Testis (tissue), 2 donors: ENCODE measurements at regions not wholly inside any gene's neighbourhood (a gene's known extent, or its start where the extent isn't known, plus 50 kb on each side); places are given as distances from the start of the nearest gene placed in this dataset.

ENCODE experiments used
- DNase-seq: peaks from one replicate; pipeline ENCODE4 v3.0.0-alpha.2; 2019
- H3K27ac ChIP-seq, 2 donors: fragments of 200-600 bp; sonication (generic); one replicate each; pipeline ENCODE4 v1.5.1; 2019
- H3K27me3 ChIP-seq: fragments of 200-600 bp; sonication (generic); one replicate; pipeline ENCODE4 v1.5.1; 2019
- H3K36me3 ChIP-seq: fragments of 200-600 bp; sonication (generic); one replicate; pipeline ENCODE4 v1.5.1; 2017; ENCODE audit warnings: low read depth; ENCODE audit errors: missing control alignments
- H3K4me1 ChIP-seq: fragments of 200-600 bp; sonication (generic); one replicate; pipeline ENCODE4 v1.5.1; 2019
- H3K4me3 ChIP-seq, 2 donors: fragments of 200-600 bp; sonication (generic); one replicate each; pipeline ENCODE4 v1.5.1; 2017 to 2019
- H3K9me3 ChIP-seq: fragments of 200-600 bp; sonication (generic); one replicate; pipeline ENCODE4 v1.5.1; 2017
- CTCF ChIP-seq, 3 experiments: fragments of 450-650 bp in 2 of 3; fragments of 200-600 bp in 1 of 3; sonication (generic) in 1 of 3; IDR thresholded peaks; one replicate each; pipeline ENCODE4 v1.5.1; 2016 to 2019; ENCODE audit warnings: antibody characterized with exemption in 3 of 3, mild to moderate bottlenecking in 2 of 3, moderate library complexity in 1 of 3
- POLR2A ChIP-seq: fragments of 450-650 bp; IDR thresholded peaks from one replicate; pipeline ENCODE4 v1.6.1; 2017; ENCODE audit warnings: antibody characterized with exemption, mild to moderate bottlenecking, moderate library complexity
- WGBS, 2 donors: methylation state at CpG; one replicate each; pipeline ENCODE4 v1.1.5; 2018; 5-methylcytosine and 5-hydroxymethylcytosine counted together
- intact Hi-C: fragments of 100-400 bp; cut with DNase I; formaldehyde crosslinking; loops from one replicate; pipeline ENCODE4 v1.15.1; 2023; ENCODE audit warnings: low total_unique reads

- WGBS, 2 donors: 83 to 84% methylated on average over 7 of the region's 7 CpGs
- no peak for DNase-seq
- Histone ChIP-seq H3K27ac (no peak overlapping the region), H3K27me3 (no peaks in the 10 kb centered on the region), H3K36me3 (no peaks in the 10 kb centered on the region), H3K9me3 (no peaks in the 10 kb centered on the region), H3K4me3 (no peak overlapping the region), H3K4me1 (no peaks in the 10 kb centered on the region)
- TF ChIP-seq CTCF (IDR thresholded peaks at IDR 0.05) (no peak), POLR2A (no peak)
- intact Hi-C loops: no loop called here
Observed at GRCh38 chr2:236706288-236706687, 136.7 kb downstream of the ACKR3 start.

DNA sequence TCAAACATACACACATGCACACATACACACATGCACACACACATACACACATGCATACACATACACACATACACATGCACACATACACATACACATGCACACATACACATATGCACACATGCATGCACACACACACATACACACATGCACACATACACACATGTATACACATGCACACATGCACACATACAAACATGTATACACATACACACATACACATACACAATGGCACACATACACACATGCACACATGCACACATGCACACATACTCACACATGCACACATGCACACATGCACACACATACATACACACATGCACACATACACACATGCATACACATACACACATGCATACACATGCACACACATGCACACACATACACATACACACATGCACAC, 137.2 kb downstream of the ACKR3 start:
- no peaks in the 10 kb centered on the region for H3K9me3 ChIP-seq
- no peak for DNase-seq
- no peaks in the 10 kb centered on the region for H3K4me1 ChIP-seq
- TF ChIP-seq POLR2A (no peak), CTCF (IDR thresholded peaks at IDR 0.05) (no peak)
- H3K36me3 ChIP-seq: no peaks in the 10 kb centered on the region
- intact Hi-C loops: no loop called here
- no peaks in the 10 kb centered on the region for H3K27me3 ChIP-seq
- no peak overlapping the region for H3K4me3 ChIP-seq
- H3K27ac ChIP-seq: no peak overlapping the region

- Histone ChIP-seq H3K27ac (no peak overlapping the region), H3K36me3 (no peaks in the 10 kb centered on the region), H3K4me3 (no peak overlapping the region), H3K9me3 (no peaks in the 10 kb centered on the region), H3K4me1 (no peaks in the 10 kb centered on the region), H3K27me3 (no peaks in the 10 kb centered on the region)
- intact Hi-C loops: no loop called here
- 86 to 88% methylated on average over 2 of the region's 2 CpGs for WGBS, 2 donors
- DNase-seq: peak; percentile 21
- no peak for TF ChIP-seq POLR2A
- TF ChIP-seq CTCF (IDR thresholded peaks at IDR 0.05): no peak
Observed at GRCh38 chr2:236711440-236711839, 141.8 kb downstream of the ACKR3 start.

DNA sequence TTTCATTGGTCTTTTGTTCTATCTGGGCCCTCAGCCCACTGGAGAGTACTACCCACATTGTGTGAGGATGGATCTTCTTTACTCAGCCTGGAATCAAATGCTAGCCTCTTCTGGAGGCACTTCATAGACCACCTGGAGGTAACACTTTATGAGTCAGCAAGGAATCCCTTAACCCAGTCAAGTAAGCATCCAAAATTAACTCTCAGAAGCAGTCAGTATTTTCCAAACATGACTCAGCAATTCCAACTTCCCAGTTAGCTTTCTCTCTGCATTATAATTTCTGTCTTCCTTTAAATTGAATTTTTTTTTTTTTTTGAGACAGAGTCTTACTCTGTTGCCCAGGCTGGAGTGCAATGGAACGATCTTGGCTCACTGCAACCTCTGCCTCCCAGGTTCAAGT, 142.7 kb downstream of the ACKR3 start:
- no peak overlapping the region for H3K27ac ChIP-seq
- H3K27me3 ChIP-seq: no peaks in the 10 kb centered on the region
- H3K4me1 ChIP-seq: no peaks in the 10 kb centered on the region
- 85 to 96% methylated on average over 1 of the region's 1 CpG for WGBS, 2 donors
- H3K36me3 ChIP-seq: no peaks in the 10 kb centered on the region
- intact Hi-C loops: no loop called here
- H3K9me3 ChIP-seq: no peaks in the 10 kb centered on the region
- DNase-seq: no peak
- no peak for TF ChIP-seq CTCF (IDR thresholded peaks at IDR 0.05)
- TF ChIP-seq POLR2A: no peak
- H3K4me3 ChIP-seq: no peak overlapping the region

GRCh38 chr2:236712961-236713673, 143.5 kb downstream of the ACKR3 start:
- WGBS, 2 donors: 77 to 83% methylated on average over 8 of the region's 8 CpGs
- H3K27me3 ChIP-seq: no peaks in the 10 kb centered on the region
- H3K4me3 ChIP-seq: no peak overlapping the region
- no peaks in the 10 kb centered on the region for H3K4me1 ChIP-seq
- TF ChIP-seq CTCF (IDR thresholded peaks at IDR 0.05): no peak
- TF ChIP-seq POLR2A: no peak
- H3K27ac ChIP-seq: no peak overlapping the region
- no peaks in the 10 kb centered on the region for H3K36me3 ChIP-seq
- DNase-seq: no peak
- H3K9me3 ChIP-seq: no peaks in the 10 kb centered on the region
- intact Hi-C loops: no loop called here
